ENCODE measurements at regions not wholly inside any gene's neighbourhood (a gene's known extent, or its start where the extent isn't known, plus 50 kb on each side); places are given as distances from the start of the nearest gene placed in this dataset.

- 93 to 94% (median 93%) methylated on average over 24 of the region's 24 CpGs for WGBS, 4 donors
- peaks cover 0 to 17% (median 0%) of the 10 kb centered on the region in 12 donors for H3K4me1 ChIP-seq
- no peak overlapping the region for H3K27ac ChIP-seq
- H3K9me3 ChIP-seq, result no peaks in the 10 kb centered on the region
- H3K36me3 ChIP-seq, result no peaks in the 10 kb centered on the region
- peaks cover 0 to 16% (median 0%) of the 10 kb centered on the region in 9 donors for H3K27me3 ChIP-seq
- no peak for TF ChIP-seq POLR2A (IDR thresholded peaks at IDR 0.05)
- no peak for TF ChIP-seq CTCF (IDR thresholded peaks at IDR 0.05)
- H3K4me3 ChIP-seq, result no peak overlapping the region
- DNase-seq (no peak), ATAC-seq (no peak)
- intact Hi-C loops (cut with DNase I), result no loop called here
Observed at GRCh38 chr6:168228676-168229367, 90.8 kb downstream of the DACT2 start.

GRCh38 chr6:168227840-168228239, 91.7 kb downstream of the DACT2 start:
- ATAC-seq, result no peak
- Histone ChIP-seq H3K4me3 (no peak overlapping the region), H3K9me3 (no peaks in the 10 kb centered on the region), H3K27ac (no peak overlapping the region), H3K4me1 (peaks cover 0 to 17% (median 0%) of the 10 kb centered on the region in 12 donors), H3K36me3 (no peaks in the 10 kb centered on the region), H3K27me3 (peaks cover 0 to 18% (median 0%) of the 10 kb centered on the region in 9 donors)
- DNase-seq, result no peak
- TF ChIP-seq POLR2A (IDR thresholded peaks at IDR 0.05) (no peak), CTCF (IDR thresholded peaks at IDR 0.05) (no peak)
- intact Hi-C loops (cut with DNase I), result no loop called here
- WGBS, 4 donors, result 80 to 93% (median 90%) methylated on average over 15 of the region's 15 CpGs

- DNase-seq (no peak), ATAC-seq (peak in 1 of 4 donors; percentile 20)
- Histone ChIP-seq H3K4me1 (peaks cover 0 to 17% (median 0%) of the 10 kb centered on the region in 12 donors), H3K27me3 (peaks cover 0 to 17% (median 0%) of the 10 kb centered on the region in 9 donors), H3K36me3 (no peaks in the 10 kb centered on the region), H3K9me3 (no peaks in the 10 kb centered on the region), H3K27ac (peak overlapping the region in 7 of 12 donors; percentile 0 to 75 (median 59)), H3K4me3 (no peak overlapping the region)
- intact Hi-C loops (cut with DNase I), result no loop called here
- no peak for TF ChIP-seq CTCF (IDR thresholded peaks at IDR 0.05)
- TF ChIP-seq POLR2A (IDR thresholded peaks at IDR 0.05), result no peak
- WGBS, 4 donors, result 44 to 53% (median 48%) methylated on average over 8 of the region's 8 CpGs
Observed at GRCh38 chr6:168226902-168227318, 92.7 kb downstream of the DACT2 start.

- TF ChIP-seq CTCF (IDR thresholded peaks at IDR 0.05), result no peak
- no peak for TF ChIP-seq POLR2A (IDR thresholded peaks at IDR 0.05)
- Histone ChIP-seq H3K4me1 (peaks cover 0 to 17% (median 0%) of the 10 kb centered on the region in 12 donors), H3K27ac (peak overlapping the region in 8 of 12 donors; percentile 0 to 75 (median 54)), H3K27me3 (peaks cover 0 to 22% (median 0%) of the 10 kb centered on the region in 9 donors), H3K36me3 (no peaks in the 10 kb centered on the region), H3K9me3 (no peaks in the 10 kb centered on the region), H3K4me3 (no peak overlapping the region)
- WGBS, 4 donors, result 51 to 66% (median 62%) methylated on average over 9 of the region's 9 CpGs
- intact Hi-C loops (cut with DNase I), result no loop called here
- no peak for DNase-seq
- peak; percentile 31 to 79 (median 44) for ATAC-seq
Observed at GRCh38 chr6:168226061-168226752, 93.4 kb downstream of the DACT2 start.

Data from heart left ventricle (tissue), 16 donors.